Astrocyte of the cerebellum (primary cell): ENCODE measurements at regions not wholly inside any gene's neighbourhood (a gene's known extent, or its start where the extent isn't known, plus 50 kb on each side); places are given as distances from the start of the nearest gene placed in this dataset.

Source experiments
- DNase-seq: peaks from one replicate; pipeline ENCODE4 v3.0.0-alpha.2; 2011; ENCODE audit warnings: low read depth
- H3K4me3 ChIP-seq: 2 replicates; pipeline ENCODE4 v1.5.1; 2011; ENCODE audit warnings: mild to moderate bottlenecking, low read depth, low read length, moderate library complexity
- CTCF ChIP-seq: IDR thresholded peaks from 2 replicates; pipeline ENCODE4 v1.5.1; 2012; ENCODE audit warnings: low read length, low read depth, moderate library complexity, mild to moderate bottlenecking; ENCODE audit errors: missing control alignments
- in situ Hi-C: cut with HindIII; loops from 2 replicates; pipeline ENCODE4 v1.10.0; 2017; ENCODE audit warnings: low sequenced_read_pairs

- in situ Hi-C loops, result no loop called here
- H3K4me3 ChIP-seq, result no peak overlapping the region
- TF ChIP-seq CTCF, result no peak
- no peak for DNase-seq
Measured at GRCh38 chr7:68031180-68031943, 1034.7 kb downstream of the TYW1 start.

- in situ Hi-C loops, result no loop called here
- peak; percentile 3 for DNase-seq
- no peak overlapping the region for H3K4me3 ChIP-seq
- TF ChIP-seq CTCF, result no peak
Measured at GRCh38 chr7:68038621-68039314, 1042.1 kb downstream of the TYW1 start.

- no peak overlapping the region for H3K4me3 ChIP-seq
- in situ Hi-C loops, result no loop called here
- TF ChIP-seq CTCF, result no peak
- no peak for DNase-seq
Measured at GRCh38 chr7:68041554-68041953, 1044.9 kb downstream of the TYW1 start.

GRCh38 chr7:68043546-68043945, 1046.9 kb downstream of the TYW1 start:
- DNase-seq, result no peak
- in situ Hi-C loops, result no loop called here
- TF ChIP-seq CTCF, result no peak
- H3K4me3 ChIP-seq, result no peak overlapping the region

GRCh38 chr7:68050627-68051026, 1054.0 kb downstream of the TYW1 start:
- in situ Hi-C loops, result no loop called here
- DNase-seq, result no peak
- no peak for TF ChIP-seq CTCF
- H3K4me3 ChIP-seq, result no peak overlapping the region

GRCh38 chr7:68058014-68058413, 1061.4 kb downstream of the TYW1 start:
- in situ Hi-C loops, result no loop called here
- DNase-seq, result no peak
- no peak for TF ChIP-seq CTCF

More at GRCh38 chr7:68058014-68058413, 1061.4 kb downstream of the TYW1 start:
- H3K4me3 ChIP-seq, result no peak overlapping the region
